Stimulated activated CD8-positive, alpha-beta memory T cell treated with anti-CD3 and anti-CD28 coated beads, Interleukin-12 subunit alpha, Interleukin-12 subunit beta, amount 100 ng/mL, for 24 hours (primary cell): ENCODE measurements at regions not wholly inside any gene's neighbourhood (a gene's known extent, or its start where the extent isn't known, plus 50 kb on each side); places are given as distances from the start of the nearest gene placed in this dataset.
"Not testable (repeated sequence)": the region's sequence is repeated elsewhere in the genome, so short reads cannot be mapped to it uniquely, and the experiment has no call there.

Experiments used
- DNase-seq: peaks from one replicate; pipeline ENCODE4 v3.0.0-alpha.2; 2020; ENCODE audit errors: extremely low read depth

DNA sequence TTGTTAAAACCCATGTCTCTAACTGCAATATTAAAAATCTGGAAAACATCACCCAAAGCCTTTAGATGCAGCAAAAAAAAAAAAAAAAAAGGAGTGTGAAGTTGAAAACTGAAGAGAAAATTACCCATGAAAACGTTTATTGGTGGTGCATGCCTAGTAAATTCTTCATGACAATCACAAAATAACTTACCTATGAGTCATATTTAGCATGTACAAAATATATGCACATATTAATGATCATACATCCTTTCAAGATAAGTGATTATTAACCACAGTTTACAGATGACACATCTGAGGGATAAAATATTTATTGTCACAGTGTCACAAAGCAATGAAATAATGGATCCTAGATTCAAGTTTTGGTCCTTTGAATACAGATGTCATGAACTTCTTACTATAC is 505.2 kb upstream of the NR5A2 start:
- no peak for DNase-seq

DNA sequence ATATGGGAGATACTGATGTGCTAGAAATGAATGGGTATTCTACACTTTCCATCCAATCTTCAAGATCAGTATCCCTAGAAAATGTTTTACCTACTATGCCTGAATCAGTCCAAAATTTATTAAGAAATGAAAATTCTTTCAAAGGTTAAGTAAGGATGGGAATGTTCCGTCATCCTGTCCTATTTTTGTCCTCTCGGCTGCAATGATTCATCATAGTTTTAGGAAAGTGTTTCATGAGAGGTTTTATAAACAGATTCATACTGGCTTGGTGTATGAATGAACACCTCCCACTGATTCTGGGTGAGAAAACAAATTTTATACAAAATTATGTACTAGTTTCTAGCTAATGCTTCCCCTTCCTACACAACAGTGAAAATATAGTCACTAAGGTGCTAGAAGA is 504.6 kb upstream of the NR5A2 start:
- no peak for DNase-seq

DNA sequence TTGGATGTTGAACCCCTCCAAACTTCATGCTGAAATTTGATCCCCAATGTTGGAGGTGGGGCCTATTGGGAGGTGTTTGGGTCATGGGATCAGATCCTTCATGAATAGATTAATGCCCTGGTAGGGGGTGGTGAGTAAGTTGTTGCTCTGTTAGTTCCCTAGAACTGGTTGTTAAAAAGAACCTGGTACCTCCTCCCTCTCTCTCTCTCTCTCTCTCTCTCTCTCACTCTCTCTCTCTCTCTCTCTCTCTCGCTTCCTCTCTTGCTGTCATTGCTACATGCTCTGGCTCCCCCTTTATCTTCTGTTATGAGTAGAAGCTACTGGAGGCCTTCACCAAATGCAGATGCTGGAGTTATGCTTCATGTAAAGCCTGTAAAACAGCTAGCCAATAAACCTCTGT is 498.2 kb upstream of the NR5A2 start:
- no peak for DNase-seq

DNA sequence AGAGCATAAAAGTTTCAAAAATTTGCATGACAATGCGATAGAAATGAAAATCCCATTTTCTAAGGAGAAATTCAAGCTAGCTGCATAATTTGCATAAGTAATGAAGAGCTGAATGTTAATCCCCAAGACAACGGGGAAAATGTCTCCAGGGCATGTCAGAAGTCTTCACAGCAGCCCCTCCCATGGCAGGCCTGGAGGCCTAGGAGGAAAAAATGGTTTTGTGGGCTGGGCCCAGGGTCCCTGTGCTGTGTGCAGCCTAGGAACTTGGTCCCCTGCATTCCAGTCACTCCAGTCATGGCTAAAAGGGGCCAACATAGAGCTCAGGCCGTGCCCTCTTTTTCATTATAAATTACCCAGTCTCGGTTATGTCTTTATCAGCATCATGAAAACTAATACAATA is 494.1 kb upstream of the NR5A2 start:
- not testable (repeated sequence) for DNase-seq

DNA sequence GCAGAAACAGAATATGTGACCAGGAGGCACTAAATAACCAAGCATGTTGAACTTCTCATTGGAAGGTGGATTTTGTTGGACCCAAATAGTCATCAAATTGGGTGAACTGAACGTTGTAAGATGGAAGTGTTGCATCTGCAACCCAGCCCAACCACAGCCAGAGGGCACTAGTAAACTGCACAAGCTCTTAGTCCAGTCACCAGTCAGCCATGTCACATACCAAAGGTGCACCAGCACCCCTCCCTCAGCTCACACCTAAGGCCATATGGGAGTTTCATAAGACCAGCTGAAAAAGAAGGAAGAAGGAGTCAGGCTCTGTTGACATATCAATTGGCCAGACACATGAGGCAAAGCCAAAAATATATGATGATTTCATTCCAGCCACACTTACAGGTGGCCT is 481.7 kb upstream of the NR5A2 start:
- DNase-seq, result no peak

DNA sequence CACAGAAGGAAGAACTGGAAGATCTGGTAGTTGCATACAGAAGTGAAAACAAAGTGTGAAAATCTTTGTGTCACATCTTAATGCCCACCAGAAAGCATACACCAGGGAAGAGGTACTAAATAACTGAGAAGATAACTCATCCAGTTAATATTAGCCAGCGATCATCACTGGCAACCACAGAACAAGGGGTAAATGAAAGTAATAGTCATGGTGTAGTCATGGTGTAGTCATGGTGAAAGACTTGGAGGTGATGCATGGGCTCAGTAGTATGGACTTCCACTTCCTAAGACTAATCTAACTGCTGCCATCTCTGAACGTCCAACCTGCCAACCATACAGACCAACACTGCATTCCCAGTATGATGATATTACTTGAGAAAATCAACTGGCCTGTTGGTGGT is 481.2 kb upstream of the NR5A2 start:
- no peak for DNase-seq

DNA sequence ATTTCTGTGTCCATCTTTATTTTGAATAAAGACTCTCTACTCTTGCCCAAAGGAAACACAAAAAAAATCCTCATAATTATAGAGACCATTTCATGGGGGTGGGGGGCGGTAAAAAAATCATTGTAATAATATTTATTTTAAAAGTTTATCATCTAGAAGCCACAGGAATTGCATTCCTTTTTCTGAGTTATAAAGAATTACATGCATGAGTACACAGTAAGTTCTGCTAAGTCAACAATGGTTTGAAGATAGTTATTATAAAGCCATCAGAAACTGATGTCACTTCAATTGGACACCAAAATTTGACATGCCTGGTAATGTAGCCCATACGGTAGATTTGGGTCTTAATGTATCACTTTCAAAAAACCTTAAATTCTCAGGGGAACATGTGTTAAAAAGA is 478.1 kb upstream of the NR5A2 start:
- DNase-seq, result no peak

DNA sequence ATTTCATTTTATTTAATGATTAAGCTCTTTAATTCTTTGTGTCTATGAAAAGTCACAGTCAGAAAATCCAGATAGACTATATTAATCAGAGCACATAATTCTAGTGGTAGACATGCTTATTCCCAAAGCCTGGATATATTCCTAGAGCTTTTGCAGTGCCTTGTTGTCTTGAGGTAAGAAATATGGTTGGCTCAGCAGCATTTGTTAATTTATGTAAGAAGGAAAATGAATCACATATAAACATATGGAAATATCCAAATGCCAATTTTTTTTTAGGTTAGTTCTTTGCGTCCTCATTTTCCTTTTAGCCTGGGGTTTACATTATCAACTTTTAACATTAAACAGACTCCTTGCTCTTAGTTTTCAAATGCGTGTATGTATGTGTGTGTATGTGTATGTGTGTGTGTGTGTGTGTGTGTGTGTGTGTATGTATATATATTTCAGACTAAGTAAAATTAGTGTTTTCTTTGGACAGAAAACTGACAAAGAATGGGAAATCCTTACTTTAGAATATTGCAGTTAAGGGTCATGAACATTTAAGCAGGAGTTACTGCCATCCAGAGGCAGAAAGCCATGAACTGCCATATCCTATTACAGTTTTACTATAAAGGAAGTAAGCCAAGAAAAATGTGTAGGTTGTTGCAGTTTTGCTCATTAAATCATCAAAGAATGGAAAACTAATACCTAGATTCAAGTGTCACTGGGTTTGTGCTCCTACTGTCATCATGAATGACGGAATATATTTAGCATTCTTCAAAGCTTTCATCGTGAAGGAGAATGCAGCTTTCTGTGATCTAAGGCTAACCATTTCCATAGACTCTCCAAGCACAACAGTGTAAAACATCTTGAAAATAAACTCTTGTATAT is 477.1 kb upstream of the NR5A2 start:
- no peak for DNase-seq

DNA sequence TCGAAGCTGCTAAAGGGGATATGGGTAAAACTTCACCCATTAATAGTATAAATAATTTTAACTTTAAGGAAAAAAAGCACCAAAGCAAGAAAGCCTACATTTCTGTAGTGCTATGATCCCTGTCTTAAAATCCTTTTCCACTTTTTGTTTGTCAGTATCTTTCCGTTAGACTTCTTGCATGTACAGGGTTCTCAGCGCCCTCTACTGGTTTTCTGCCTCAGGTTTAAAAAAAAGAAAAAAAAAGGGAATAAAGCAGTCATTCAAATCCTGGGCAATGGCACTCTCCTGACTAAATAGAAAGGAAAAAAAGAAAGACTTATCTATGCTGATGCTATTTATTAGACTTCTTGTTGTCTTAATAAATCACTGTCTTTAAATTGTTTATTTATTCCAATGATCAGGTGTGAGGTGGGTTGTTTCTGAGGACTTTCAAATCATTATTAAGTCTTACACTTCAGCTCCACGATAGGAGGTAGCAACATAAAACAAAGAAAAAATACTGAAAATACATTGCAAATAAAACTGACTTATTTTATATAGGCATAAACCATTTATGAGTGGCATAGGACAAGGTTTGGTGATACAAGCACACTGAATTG is 475.4 kb upstream of the NR5A2 start:
- no peak for DNase-seq

DNA sequence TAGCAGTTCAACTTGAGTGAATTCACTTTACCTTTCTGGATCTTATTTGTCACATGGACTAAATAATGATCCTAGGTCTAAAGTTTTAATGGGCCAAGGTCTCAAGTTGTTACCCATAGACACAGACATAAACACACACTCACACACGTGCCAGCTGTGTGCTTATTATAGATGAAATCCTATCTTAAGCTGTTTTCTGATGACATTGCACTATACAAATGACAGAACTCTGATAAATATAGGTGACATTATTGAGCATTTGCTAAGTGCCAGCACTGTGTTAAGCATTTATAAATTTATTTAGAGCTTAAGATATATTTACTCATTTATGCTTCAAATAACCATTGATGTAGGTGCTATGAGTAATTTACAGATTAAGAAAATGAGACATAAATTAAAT is 474.4 kb upstream of the NR5A2 start:
- DNase-seq, result no peak

DNA sequence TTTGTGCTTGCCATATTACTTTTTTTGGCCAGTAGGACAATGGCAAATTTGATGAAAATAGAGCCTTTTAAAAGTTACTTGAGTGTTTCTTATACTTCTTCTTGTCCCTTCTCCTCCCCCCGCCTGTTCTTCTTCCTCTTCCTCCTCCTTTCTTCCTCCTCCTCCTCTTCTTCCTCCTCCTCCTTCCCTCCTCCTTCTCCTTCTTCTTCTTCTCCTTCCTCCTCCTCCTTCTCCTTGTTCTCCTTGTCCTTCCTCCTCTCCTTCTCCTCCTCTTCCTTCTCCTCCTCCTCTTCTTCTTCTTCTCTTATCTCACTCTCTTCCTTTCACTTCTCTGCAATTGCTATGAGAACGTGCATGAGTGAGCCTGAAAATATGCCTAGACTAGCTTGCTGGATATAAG is 466.2 kb upstream of the NR5A2 start:
- no peak for DNase-seq

DNA sequence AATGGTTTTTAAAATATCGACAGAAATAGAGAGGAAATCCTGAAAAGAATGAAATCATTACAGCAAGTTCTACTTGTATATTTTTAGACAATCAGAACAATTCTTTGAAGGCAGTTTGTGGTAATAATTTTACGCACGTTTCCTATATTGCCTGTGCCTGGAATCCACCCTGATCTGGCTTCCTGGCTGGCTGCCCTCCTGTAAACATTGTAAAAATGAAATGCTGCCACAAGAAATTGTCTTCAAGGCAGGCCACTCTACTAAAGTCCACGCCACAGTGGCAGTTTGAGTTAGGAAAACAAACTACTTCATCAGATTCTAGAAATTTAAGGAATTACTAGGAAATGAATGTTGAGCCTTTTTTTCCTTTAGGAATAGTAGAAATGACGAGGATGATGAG is 454.5 kb upstream of the NR5A2 start:
- DNase-seq, result no peak

DNA sequence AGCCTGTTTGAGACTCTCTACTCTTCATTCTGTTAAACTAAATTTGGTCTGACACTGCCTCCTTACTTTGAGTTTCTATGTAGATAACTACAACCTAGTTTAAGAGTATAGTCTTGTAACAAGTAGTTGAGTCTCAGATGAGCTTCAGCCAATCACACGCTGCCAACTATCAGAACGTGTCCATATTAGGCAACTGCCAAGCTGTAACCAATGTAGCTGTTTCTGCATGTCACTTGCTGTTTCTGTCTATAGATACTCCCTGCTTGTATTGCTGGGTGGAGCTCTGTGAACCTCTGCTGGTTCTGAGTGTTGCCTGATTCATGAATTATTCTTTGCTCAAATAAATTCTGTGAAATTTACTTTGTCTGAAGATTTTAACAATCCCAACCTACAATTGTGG is 452.6 kb upstream of the NR5A2 start:
- DNase-seq, result no peak

DNA sequence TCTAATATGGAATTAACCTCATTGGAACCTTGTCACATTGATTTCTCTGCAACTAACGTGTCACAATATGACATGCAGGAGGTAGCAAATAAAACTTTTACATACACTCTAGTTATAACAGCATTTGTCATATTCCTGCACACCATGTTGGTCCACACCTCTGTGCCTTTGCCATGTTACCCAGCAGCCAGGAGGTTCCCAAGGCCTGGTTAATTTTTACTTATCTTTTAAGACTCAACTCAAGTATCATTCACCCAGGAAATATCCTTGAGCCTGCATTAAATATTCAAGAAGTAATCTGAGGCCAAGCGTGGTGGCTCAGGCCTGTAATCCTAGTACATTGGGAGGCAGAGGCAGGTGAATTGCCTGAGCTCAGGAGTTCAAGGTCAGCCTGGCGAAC is 447.2 kb upstream of the NR5A2 start:
- DNase-seq, result no peak

DNA sequence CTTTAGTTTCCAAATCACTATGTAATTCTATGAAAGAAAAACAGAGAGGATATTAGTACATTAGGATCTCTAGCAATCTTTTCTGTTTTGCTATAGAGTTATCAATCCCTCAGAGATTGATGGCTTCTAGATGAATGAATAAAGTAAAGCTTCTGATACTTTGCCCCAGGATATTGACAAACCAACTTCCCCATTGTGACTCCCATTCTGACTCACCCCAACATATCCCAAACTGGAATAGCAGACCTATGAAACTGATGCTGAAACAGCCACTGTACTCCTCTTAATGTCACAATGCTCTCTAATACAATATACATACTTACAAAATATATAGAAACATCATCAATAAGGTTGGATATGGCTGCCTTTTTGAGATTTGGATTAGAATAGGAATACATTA is 442.1 kb upstream of the NR5A2 start:
- no peak for DNase-seq

DNA sequence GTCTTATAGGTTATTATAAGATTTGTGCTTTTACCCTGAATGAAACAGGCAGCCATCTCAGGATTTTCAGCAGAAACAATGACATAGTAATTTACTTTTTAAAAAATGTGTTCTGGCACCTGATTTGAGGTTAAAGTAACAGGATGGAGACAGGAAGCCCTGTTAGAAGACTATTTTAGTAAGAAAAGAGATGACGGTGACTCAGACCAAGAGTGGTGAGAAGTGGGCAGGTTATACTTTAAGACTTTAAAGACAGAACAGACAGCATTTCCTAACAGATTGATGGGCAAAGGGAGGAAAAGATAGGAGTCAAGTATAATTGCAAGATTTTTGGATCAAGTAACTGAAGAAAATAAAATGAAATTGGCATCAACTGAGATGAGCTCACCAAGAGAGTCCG is 436.8 kb upstream of the NR5A2 start:
- DNase-seq, result no peak

DNA sequence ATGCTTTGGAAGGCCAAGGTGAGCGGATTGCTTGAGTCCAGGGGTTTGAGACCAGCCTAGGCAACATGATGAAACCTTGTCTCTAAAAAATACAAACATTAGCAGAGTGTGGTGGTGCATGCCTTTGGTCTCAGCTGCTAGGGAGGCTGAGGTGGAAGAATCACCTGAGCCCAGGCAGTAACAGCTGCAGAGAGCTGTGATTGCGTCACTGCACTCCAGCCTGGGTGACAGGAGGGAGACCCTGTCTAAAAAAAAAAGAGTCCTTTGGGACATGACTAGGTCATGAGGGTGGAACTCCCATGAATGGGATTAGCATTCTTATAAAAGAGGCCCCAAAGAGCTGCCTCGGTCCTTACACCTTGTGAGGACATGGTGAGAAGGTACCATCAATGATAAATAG is 436.0 kb upstream of the NR5A2 start:
- no peak for DNase-seq

DNA sequence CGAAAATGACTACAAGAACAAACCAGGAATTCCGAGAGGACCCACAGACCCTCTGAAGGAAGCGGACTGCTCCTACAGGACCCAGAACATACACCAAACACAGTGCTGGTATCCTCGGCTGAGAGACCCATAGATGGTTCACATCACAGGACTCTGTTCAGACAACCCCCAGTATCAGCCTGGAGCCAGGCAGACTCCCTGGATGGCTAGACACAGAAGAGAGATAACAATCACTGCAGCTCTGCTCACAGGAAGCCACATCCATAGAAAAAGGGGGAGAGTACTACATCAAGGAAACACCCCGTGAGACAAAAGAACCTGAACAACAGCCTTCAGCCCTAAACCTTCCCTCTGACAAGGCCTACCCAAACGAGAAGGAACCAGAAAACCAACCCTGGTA is 434.0 kb upstream of the NR5A2 start:
- no peak for DNase-seq

DNA sequence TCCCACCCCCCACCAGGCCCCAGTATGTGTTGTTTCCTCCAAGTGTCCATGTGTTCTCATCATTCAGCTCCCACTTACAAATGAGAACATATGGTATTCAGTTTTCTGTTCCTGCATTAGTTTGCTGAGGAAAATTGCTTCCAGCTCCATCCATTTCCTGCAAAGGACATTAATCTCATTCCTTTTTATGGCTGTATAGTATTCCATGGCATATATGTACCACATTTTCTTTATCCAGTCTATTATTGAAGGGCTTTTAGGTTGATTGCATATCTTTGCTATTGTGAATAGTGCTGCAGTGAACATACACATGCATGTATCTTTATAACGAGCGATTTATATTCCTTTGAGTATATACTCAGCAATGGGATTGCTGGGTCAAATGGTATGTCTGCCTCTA is 431.1 kb upstream of the NR5A2 start:
- not testable (repeated sequence) for DNase-seq

DNA sequence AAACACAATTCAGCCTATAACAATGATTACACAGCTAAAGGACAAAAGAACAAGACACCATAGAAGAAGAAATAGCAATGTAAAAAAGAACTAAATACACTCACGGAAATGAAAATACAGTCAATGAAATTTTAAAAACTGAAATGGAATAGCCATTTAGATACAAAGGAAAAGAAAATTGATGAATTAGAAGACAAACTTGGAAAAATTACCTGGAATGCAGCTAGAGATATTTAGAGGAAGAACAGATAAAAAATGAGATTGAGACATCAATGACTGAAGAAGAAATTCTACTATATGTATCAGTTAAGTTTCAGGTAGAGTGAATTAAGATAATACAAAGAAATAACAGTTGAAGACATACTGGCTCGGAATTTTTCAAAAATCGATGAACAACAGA is 430.4 kb upstream of the NR5A2 start:
- DNase-seq, result no peak

DNA sequence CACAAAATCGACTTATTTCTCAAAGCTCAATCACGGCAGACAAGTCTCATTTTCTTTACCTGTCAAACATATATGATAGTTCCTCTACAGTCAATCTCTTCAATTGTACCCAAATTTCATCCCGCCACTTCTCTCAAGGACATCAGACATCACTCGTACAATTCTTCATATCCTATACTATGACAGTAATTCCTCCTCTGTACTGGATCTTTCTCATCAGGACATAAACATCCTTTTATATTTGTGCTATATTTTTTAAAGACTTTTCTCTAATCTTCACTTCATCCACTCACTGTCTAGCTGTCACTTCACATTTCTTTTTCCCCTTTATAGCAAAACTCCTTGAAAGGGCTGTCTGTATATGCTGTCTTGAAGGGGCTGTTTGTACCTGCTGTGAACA is 419.1 kb upstream of the NR5A2 start:
- DNase-seq, result no peak

DNA sequence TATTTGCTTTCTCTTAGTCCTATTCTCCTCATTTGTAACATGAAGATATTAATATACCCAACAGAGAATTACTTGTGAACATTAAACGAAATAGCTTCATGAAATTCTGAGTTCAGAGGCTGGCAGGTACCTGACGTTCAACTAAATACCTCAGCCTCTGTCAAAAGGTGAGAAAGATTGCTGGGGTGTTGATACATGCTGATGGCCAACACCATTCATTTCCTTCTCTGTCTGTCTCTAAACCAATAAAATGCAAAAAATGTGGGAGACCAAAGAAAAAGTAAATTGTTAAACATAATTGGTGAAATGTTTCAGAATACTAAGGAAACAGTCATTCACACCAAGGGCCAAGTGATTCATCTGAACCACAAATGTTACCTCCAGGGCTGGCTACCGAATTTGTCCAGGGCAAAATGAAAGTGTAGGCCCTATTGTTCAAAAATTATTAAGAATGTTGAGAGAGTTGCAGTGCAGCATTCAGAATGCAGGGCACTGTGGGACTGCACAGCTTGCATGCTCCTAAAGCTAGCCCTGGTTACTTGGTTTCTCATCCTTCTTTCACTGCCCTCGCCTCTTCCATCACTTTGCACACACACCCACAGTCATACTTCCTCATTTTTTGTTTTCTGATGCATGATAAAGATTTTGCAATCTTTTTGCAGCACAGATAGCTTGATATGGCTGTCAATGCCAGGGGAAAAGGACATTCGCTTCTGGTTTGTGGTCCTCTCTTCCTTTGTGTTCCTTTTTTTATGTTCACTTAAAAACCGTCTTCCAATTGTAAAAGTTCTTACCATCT is 414.3 kb upstream of the NR5A2 start:
- no peak for DNase-seq

DNA sequence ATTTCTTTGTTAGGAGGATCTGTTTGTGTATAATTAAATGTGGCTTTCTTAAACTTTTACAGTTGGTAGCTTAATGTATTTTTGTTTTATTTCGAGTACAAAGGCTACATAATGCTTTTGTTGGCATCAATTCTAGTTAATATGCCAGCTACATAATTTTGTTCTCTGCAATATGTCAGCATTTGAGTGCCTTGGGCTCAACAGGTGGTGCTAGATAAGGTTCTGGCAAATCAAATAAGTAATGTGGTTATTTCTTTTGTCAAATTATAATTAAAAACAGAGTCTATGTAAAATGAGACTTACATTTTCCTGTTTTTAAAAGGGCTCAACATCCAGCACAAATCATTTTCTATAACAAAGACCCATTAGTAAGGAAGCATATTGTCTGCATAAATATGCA is 410.6 kb upstream of the NR5A2 start:
- DNase-seq, result no peak
